GM21717 (cell line): ENCODE measurements at regions not wholly inside any gene's neighbourhood (a gene's known extent, or its start where the extent isn't known, plus 50 kb on each side); places are given as distances from the start of the nearest gene placed in this dataset.

ENCODE experiments used
- ATAC-seq: cut with Tn5 transposase; IDR thresholded peaks from one replicate; pipeline ENCODE4 v1.9.1; 2021; ENCODE audit warnings: mild to moderate bottlenecking, moderate library complexity; ENCODE audit not compliant: unreplicated experiment

DNA sequence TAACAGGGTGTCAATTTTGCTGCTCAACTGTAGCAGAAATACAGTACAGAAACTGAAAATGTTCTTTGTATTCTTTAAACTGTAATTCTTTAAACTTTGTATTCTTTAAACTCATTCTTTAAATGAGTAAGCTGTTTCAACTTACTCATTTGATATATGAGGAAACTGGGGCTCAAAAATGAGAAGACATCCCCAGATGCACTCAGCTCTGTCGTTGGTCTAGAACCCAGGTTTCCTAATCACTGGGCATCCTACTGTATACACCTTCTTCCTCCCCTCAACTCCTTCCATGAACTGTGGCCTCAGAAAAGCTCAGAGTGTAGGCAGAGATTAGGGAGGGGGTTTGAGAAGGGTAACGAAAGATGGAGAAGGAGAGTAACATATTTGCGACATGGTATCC, 136.5 kb upstream of the MAST4 start:
- no peak for ATAC-seq

DNA sequence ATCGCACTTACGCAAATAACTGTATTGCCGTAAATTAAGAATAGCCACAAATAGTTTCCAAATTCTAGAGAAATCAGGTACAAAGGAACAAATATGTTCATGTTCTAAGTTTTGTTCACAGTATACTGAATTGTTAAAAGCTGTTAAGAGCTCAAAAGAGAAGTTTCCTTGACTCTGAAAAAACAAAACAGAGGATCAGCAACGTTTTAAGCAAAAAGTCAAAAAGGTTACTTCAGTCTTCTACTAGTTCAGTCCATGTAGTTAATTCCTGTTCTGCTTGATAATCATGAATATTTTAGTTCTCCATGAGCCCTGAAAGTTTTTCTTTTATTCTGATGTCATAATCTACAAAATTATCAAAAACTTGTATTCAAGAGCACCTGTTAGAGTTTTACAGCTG, 128.6 kb upstream of the MAST4 start:
- no peak for ATAC-seq

DNA sequence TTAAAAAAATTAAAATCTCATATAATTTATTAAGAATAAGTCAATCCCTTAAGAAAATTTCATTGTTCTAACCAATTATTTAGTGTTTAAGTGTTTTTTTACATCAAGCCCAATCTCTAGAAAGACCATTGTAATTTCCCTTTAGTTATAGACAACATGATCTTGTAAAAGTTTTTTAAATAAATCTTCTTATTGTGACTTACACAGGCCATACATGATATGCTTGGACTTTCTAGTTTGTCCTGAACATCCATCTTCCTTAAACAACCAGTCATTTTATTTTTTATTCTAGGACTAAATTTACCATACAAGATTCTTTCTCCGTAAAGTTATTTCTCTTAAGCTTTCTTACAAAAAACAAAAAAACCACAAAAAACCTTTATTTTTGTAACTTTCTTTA, 126.5 kb upstream of the MAST4 start:
- no peak for ATAC-seq

DNA sequence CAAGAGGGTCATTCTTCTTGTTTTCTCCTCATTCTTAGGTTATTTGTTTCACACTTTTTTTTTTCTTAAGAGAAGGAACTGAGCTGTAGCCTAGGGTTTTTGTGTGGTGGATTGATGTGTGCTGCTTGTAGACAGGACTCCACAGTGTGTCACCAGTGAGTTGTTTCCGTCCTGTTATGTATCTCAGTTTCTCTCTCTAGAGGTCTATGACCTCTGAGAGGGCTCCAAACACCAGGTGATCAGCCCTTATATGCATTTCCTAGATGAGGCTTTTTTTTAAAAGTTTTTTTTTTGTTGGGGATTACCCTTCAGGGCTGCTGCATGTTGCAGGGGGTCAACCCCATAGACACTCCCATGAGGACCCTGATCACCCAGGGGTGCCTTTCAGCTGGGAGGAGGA, 124.2 kb upstream of the MAST4 start:
- no peak for ATAC-seq

DNA sequence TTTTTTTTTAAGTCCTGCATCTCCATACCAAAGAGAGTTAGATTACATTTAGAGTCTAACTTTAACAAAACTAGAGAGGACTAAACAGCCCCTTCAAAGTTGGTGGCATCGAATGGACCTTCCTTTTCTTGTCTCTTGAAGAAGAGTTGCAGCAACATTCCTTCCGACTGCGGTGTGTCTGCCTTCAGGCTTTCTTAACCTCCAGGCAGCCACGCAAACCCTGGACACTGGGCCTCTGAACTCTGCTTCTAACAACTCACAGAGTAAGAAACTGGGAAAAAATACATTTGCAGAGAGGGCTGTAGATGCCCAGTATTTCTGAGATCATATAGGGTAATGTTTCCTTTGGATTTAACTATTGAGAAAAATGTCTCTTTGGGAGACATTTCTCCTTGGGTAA, 120.5 kb upstream of the MAST4 start:
- no peak for ATAC-seq

DNA sequence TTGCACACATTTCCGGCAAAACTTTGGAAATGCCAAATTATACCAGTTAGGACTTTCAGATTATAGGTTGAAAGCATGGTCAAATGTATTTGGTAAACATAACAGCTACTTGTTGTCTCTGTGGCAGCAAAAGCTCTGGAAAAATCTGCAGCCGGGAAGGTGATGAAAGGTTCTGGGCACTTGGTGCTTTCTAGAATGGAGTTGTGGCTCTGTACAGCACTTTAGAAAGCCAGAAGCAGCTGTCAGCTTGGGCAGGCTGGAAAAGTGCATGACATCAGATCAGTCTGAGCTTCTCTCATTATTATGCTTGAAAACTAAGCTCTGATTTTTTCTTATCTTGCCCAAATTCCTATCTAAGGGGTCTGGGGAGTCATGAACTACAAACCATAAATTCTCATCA, 118.6 kb upstream of the MAST4 start:
- no peak for ATAC-seq

DNA sequence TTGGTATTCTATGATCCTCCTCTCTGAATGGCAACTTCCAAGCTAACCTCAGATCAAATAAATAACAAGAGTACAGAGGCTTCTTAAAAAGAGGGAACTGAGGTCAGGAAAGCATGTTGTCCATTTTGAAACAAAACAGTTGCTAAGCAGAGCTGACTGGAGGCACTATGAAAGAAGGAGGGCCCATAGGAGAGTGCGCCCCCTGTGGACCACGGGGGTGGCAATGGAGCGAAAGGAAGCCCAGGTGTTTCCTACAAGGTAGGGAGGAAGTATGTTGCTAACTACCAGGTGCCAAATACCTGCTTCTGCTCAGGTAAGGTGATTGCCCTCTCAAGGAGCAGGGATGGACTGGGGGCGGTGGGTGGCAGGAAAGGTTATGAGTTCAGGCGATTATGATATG, 101.8 kb upstream of the MAST4 start:
- no peak for ATAC-seq

DNA sequence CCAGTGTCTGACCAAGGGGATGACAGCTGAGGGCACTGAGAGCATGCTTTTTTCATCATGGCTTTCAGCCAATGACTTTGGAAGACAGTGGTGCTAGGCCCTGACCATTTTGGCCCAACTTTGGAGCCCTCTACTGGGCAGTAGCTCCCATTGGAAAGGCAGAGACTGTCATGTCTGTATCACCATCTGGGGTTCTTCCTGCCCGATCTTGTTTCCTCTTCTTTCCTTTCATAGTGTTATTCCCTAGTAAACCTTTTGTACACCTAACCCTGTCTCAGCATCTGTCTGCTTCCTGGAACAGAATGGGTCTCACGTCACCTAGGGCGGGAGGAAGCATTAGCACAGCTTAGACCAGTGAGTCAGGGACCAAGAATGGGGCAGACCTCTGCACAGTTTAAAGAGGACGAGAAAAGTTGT, 97.4 kb upstream of the MAST4 start:
- no peak for ATAC-seq

DNA sequence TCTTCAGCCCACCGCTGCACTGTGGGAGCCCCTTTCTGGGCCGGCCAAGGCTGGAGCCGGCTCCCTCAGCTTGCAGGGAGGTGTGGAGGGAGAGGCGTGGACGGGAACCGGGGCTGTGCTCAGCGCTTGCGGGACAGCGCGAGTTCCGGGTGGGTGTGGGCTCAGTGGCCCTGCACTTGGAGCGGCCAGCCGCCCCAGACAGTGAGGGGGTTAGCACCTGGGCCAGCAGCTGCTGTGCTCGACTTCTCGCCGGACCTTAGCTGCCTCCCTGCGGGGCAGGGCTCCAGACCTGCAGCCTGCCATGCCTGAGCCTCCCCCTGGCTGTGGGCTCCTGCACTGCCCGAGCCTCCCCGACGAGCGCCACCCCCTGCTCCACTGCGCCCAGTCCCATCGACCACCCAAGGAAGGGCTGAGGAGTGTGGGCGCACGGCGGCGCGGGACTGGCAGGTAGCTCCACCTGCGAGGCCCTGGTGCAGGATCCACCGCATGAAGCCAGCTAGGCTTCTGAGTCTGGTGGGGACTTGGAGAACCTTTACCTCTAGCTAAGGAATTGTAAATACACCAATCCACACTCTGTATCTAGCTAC, 92.9 kb upstream of the MAST4 start:
- ATAC-seq = no peak

DNA sequence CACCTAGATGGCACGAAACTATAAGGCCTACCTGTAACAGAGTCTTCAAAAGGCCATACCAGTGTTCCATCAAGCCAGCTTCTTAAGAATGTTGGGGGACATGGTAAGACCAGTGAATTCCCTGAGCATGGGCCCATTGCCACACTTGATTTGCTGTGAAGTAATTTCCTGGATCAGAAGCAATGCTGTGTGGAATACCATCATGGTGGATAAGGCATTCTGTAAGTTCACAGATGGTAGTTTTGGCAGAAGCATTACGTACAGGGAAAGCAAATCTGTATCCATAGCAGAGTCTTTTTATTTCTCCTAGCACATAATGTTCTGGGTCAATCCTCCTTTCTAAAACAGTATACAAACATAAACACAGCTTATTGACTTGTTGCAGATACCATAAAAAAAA, 89.1 kb upstream of the MAST4 start:
- ATAC-seq = no peak

DNA sequence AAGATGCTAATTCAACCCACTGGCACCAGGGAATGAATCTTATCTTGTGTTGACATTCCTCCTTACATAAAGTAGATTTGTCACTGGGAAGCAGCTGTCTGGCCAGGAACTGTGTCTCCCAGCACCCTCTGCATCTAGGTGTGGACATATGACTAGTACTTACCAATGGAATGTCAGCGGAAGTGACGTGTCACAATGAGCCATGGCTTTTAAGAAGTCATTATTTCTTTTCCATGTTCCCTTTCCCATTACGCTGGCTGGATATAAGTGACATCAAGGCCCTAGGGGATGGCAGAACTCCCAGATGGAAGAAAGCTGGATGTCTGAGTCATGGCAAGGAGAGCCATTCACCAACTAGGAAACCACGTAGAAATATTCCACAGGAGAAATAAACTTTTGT, 84.7 kb upstream of the MAST4 start:
- no peak for ATAC-seq

DNA sequence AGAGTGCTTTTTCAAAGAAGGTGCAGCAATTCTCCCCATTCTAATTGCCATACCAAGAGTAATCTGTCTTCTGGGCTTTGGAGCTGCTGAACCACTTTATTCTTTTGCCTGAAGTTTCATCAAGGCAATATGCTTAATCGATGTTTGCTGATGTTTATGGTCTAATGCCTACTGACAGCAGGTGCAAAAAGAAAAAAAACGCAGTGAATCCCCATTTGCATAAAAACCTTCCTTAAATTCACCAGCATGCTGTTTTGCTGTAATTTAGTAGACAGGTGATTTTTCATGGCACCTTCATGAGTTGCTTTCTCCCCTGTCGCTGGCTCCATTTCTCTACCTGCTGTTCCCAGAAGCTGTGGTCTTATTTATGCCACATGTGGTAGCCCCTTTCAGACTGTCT, 83.1 kb upstream of the MAST4 start:
- no peak for ATAC-seq

DNA sequence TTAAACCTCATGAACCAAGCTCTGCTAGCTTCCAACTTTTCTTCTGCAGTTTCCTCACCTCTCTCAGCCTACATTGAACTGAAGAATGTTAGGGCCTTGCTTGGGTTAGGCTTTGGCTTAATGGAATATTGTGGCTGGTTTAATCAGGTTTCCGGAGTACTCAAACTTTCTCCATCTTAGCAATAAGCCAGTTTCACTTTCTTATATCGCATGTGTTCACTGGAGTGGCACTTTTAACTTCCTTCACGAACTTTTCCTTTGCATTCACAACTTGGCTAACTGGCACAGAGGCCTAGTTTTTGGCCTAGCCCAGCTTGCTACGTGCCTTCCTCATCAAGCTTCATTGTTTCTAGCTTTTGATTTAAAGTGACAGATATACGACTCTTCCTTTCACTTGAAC, 81.0 kb upstream of the MAST4 start:
- ATAC-seq = no peak

DNA sequence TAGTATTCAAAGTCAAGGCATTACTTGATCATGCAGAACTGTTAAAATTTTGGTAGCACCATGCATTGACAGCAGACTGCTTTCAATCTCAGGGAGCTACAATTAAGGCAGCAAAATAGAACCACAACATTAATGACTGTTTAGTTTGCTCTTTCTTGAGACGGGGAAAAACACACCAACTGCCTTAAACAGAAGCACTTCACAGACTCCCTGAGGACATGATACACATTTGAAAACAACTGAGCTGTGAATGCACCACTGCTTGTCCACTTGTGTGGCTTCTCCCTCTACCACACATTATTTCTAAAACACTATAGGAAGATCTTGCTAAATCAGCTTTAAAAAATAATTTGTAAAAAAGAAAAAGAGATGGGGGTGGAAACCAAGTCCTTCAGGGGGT, 79.6 kb upstream of the MAST4 start:
- no peak for ATAC-seq

DNA sequence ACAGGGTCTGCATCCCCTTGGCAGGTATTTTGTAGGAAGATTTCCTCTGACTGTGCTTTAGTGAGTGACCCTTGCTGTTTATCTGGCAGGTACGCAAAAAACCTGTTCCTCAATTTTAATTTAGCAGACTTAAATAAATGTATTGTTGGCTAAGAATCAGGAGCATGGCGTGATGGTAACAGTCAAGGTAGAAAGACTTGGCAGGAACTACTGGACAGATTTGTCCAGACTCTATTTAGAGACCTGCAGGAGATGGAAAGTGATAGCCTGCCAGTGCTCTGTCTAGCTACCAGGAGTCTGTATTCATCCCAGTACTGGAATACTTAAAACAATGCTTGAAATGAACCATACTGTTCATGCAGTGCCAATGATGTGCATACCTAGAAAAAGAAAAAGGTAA, 78.8 kb upstream of the MAST4 start:
- ATAC-seq = no peak

DNA sequence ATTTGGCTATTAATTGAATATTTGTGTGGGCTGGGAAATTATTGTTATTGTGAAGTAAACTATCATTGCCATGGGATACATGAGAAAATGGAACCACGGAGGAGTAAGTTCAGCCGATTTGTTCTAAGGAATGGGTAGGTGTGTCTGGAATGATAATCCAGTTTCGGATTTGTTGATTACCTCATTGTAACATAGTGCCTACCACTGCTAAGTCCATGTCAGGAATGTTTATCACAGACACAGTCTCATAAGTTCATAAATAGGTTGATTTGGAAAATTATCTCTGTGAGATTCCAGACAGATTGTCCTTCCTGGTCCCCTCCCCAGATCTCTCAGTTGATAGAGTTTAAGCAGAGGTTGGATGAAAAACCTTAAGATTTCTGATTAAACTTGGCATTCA, 78.1 kb upstream of the MAST4 start:
- ATAC-seq = no peak

DNA sequence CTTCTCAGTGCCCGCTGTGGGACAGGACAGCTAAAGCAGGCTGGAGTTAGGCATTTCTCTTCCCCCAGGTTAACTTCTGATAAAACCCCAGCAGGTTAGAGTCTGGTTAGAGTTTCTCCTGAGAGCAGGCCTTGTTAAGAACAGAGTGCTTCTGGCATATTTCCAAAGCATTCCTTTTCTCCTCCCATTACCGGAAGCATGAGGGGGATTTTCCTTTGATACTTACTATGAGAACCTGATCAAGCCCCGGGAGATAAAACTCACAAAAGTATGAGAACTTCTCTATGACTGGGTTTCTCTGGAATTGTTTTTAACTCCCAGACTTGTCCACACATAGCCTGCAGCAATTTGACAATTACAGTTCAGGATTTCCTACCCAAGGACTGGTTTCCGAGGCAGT, 77.4 kb upstream of the MAST4 start:
- ATAC-seq = no peak

DNA sequence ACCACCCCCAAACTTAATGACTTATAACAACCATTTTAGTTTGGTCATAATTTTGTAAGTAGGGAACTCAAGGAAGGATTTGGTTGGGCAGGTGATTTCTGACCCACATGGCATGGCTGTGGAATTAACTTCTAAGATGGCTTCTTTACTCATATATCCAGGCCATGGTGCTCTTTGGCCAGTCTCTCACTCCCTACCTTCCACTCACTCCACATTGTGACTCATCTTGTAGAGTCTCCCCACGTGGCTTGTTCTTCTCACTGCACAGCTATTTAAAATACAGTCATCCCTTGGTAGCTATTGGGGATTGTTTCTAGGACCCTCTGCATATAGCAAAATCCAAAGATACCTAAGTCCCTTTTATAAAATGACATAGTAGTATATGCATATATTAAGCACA, 76.6 kb upstream of the MAST4 start:
- no peak for ATAC-seq

DNA sequence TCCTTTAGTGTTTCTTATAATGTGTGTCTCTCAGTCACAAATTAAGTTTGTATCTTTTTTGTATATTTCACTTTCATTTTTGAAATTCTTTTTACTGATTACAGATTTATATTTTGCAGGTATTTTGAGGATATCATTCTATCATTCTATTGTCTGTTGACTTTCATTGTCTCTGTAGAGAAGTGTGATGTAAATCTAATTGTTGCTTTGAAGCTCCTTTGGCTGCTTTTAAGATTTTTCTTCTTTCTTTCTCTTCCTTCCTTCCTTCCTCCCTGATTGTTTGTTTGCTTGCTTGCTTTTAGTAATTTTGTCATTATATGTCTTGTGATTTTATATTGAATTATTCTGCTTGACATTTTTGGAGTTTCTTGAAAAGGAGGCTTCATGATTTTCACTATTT, 75.3 kb upstream of the MAST4 start:
- ATAC-seq = no peak

DNA sequence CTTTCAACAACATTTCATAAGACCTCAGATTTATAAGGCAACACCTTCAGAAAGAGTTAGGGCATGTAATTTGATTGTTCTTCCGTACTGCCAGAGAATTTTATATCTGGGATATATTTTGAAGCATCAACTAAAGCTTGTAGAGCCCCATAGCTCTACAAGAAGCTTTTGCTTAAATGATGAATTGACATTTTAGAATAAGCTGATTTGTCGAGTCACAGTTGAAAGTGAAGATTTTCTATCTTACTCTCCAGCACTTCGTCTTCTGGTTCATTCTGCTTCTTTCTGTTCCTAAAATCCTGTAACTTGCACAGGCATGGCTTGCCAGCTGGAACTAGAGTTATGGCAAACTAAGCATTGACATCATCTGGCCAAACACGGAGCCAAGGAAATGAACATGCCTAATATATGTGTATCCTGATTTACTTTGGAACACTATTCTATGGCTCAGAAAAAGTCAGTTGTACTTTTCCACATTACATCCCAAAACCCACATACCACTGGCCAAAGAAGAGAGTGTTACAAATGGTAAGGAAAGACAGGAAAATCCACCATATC, 68.6 kb upstream of the MAST4 start:
- ATAC-seq = no peak

DNA sequence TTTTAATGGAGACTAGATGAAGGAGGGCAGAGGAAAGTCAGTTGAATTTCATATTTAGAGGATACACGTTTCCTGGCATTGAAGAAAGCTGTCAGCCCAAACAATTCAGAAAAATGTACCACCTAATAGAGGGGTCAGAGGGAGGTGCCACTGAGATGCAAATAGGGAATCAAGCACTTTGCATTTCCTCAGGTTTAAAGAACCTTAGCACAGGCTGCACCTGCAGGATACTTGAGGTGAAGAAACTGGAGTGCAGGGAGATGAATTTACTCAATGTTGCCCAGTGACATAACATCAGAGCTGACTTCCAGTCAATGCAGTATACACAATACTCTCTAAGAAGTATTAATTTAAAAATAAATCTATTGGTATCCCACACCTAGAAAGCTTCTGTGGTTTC, 67.0 kb upstream of the MAST4 start:
- no peak for ATAC-seq

DNA sequence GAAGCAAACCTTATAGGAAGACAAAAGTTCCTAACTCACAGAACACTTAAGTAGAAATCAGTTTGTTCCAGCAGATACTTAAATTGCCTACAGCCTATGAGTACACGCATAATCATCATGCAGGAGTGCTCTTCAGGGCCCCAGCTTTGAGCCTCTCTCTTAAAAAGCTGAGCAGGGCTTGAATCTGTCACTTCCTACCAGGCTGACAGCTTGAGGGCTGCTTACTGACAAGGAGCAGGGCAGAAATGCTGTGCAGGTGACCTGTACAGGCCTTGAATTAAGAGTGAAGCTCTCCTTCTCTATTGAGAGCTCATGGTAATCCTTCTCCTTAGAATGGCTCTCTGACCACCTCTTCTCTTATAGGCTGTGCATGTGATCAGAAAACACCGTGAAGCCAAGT, 66.5 kb upstream of the MAST4 start:
- no peak for ATAC-seq

DNA sequence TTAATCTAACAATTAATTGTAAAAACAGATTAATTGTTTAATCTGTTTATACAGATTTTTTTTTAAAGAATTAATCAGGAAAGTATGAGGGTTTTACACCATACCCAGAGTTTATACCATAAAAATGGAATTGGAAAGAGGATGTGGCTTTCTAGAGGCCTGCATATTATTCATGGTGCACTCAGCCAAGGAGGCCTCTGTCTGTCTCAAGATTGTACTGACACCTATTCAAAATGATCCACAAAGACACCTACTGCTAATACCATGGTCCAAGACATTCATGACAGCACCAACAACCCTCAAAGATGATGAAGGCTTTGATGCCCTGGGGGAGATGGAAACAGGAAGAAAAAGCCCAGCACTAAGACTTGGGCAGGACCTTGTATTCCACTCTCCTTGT, 58.1 kb upstream of the MAST4 start:
- ATAC-seq = no peak

DNA sequence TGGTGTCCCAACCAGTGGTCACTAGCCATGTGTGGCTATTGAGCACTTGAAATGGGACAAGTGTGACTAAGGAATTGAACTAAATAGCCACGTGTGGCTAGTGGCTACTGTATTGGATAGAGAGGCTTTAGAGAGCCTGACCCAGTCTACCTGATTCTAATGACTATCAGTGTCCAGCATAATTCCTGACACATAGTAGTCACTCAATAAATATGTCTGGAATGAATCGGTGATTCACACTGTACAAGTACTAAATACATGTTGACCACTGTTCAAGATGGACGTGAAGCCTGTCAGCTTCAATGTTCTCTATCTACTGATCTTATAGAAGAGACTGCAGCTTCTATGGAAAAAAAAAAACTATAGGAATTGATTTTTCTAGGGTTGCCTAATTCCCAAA, 57.7 kb upstream of the MAST4 start:
- ATAC-seq = no peak
